Gastroesophageal sphincter (tissue), 3 donors: ENCODE measurements at regions not wholly inside any gene's neighbourhood (a gene's known extent, or its start where the extent isn't known, plus 50 kb on each side); places are given as distances from the start of the nearest gene placed in this dataset.

ENCODE experiments used
- EP300 ChIP-seq: sonication (generic); formaldehyde crosslinking; IDR thresholded peaks from one replicate; pipeline ENCODE4 v1.6.1; 2017; ENCODE audit warnings: antibody characterized with exemption, mild to moderate bottlenecking
- POLR2A ChIP-seq, 2 donors: fragments of 450-650 bp; IDR thresholded peaks; one replicate each; pipeline ENCODE4 v1.6.1; 2017; ENCODE audit warnings: antibody characterized with exemption in 2 of 2, mild to moderate bottlenecking in 2 of 2, moderate library complexity in 1 of 2
- POLR2AphosphoS5 ChIP-seq: sonication (generic); formaldehyde crosslinking; IDR thresholded peaks from one replicate; pipeline ENCODE4 v1.6.1; 2017; ENCODE audit warnings: antibody characterized with exemption
- TF ChIP-seq, protein P1 (sequence below), 4 experiments: fragments of 200-600 bp in 2 of 4; fragments of 450-650 bp in 2 of 4; sonication (generic) in 1 of 4; IDR thresholded peaks; one replicate each; pipeline ENCODE4 v1.5.1; 2017 to 2019; ENCODE audit warnings: antibody characterized with exemption in 4 of 4, mild to moderate bottlenecking in 2 of 4, moderate library complexity in 2 of 4

DNA sequence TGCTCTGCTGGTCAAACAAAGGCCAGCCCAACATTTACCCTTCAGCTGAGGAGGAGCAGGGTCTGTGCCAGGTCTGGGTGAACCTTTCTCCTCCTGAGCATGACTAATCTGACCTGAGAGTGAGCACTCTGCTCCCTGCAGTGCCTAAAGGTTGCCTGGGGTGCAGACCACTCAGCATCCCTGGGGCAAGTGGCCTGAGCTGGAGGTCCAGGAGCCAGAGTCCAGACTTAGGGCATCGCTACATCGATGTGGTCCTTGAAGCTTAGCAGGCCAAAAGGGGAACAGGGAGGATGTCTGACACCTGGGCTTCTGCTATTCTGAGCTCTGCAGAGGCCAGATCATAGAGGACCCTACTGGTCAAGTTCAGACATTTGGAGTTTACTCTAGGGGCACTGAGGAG, 119.1 kb downstream of the FAM43A start:
- TF ChIP-seq, protein P1, sequence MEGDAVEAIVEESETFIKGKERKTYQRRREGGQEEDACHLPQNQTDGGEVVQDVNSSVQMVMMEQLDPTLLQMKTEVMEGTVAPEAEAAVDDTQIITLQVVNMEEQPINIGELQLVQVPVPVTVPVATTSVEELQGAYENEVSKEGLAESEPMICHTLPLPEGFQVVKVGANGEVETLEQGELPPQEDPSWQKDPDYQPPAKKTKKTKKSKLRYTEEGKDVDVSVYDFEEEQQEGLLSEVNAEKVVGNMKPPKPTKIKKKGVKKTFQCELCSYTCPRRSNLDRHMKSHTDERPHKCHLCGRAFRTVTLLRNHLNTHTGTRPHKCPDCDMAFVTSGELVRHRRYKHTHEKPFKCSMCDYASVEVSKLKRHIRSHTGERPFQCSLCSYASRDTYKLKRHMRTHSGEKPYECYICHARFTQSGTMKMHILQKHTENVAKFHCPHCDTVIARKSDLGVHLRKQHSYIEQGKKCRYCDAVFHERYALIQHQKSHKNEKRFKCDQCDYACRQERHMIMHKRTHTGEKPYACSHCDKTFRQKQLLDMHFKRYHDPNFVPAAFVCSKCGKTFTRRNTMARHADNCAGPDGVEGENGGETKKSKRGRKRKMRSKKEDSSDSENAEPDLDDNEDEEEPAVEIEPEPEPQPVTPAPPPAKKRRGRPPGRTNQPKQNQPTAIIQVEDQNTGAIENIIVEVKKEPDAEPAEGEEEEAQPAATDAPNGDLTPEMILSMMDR (IDR thresholded peaks at IDR 0.05) = no peak
- TF ChIP-seq POLR2AphosphoS5 (no peak), POLR2A (IDR thresholded peaks at IDR 0.05) (no peak), EP300 (no peak)
